Nucleus accumbens (tissue), 56 donors: ENCODE measurements at regions not wholly inside any gene's neighbourhood (a gene's known extent, or its start where the extent isn't known, plus 50 kb on each side); places are given as distances from the start of the nearest gene placed in this dataset.
"Not testable (repeated sequence)": the region's sequence is repeated elsewhere in the genome, so short reads cannot be mapped to it uniquely, and the experiment has no call there.

Source experiments
- DNase-seq, 56 donors: peaks; one replicate each; lab custom pipeline; 2025; lab: John Stamatoyannopoulos, UW

GRCh38 chr6:145067430-145067829 is 667.9 kb downstream of the EPM2A start:
- no peak for DNase-seq

GRCh38 chr6:145068577-145068976 is 666.7 kb downstream of the EPM2A start:
- DNase-seq, result no peak

GRCh38 chr6:145069966-145070365 is 665.4 kb downstream of the EPM2A start:
- no peak for DNase-seq

- DNase-seq, result no peak
Measured at GRCh38 chr6:145070791-145071190, 664.5 kb downstream of the EPM2A start.

GRCh38 chr6:145071836-145072235 is 663.5 kb downstream of the EPM2A start:
- DNase-seq, result peak in 3 of 56 donors; percentile 13 to 32 (median 15)

- DNase-seq, result no peak
Measured at GRCh38 chr6:145073811-145074210, 661.5 kb downstream of the EPM2A start.

- DNase-seq, result no peak
Measured at GRCh38 chr6:145074805-145075204, 660.5 kb downstream of the EPM2A start.

GRCh38 chr6:145075425-145075824 is 659.9 kb downstream of the EPM2A start:
- peak in 1 of 56 donors; percentile 48 for DNase-seq

GRCh38 chr6:145076115-145076841 is 659.0 kb downstream of the EPM2A start:
- DNase-seq, result no peak

- no peak for DNase-seq
Measured at GRCh38 chr6:145077382-145077781, 657.9 kb downstream of the EPM2A start.

- no peak for DNase-seq
Measured at GRCh38 chr6:145080651-145081050, 654.7 kb downstream of the EPM2A start.

- DNase-seq, result no peak
Measured at GRCh38 chr6:145081677-145082076, 653.6 kb downstream of the EPM2A start.

GRCh38 chr6:145082359-145082758 is 653.0 kb downstream of the EPM2A start:
- DNase-seq, result no peak

GRCh38 chr6:145086197-145086596 is 649.1 kb downstream of the EPM2A start:
- no peak for DNase-seq

GRCh38 chr6:145087034-145087433 is 648.3 kb downstream of the EPM2A start:
- no peak for DNase-seq

GRCh38 chr6:145090801-145091585 is 644.3 kb downstream of the EPM2A start:
- DNase-seq, result no peak

- no peak for DNase-seq
Measured at GRCh38 chr6:145091586-145092142, 643.7 kb downstream of the EPM2A start.

- DNase-seq, result no peak
Measured at GRCh38 chr6:145092554-145092953, 642.8 kb downstream of the EPM2A start.

GRCh38 chr6:145093226-145093625 is 642.1 kb downstream of the EPM2A start:
- DNase-seq, result no peak

GRCh38 chr6:145096846-145097245 is 638.5 kb downstream of the EPM2A start:
- DNase-seq, result no peak

GRCh38 chr6:145098127-145098526 is 637.2 kb downstream of the EPM2A start:
- not testable (repeated sequence) for DNase-seq

- DNase-seq, result no peak
Measured at GRCh38 chr6:145099713-145100112, 635.6 kb downstream of the EPM2A start.
